ENCODE measurements at regions not wholly inside any gene's neighbourhood (a gene's known extent, or its start where the extent isn't known, plus 50 kb on each side); places are given as distances from the start of the nearest gene placed in this dataset.

DNA sequence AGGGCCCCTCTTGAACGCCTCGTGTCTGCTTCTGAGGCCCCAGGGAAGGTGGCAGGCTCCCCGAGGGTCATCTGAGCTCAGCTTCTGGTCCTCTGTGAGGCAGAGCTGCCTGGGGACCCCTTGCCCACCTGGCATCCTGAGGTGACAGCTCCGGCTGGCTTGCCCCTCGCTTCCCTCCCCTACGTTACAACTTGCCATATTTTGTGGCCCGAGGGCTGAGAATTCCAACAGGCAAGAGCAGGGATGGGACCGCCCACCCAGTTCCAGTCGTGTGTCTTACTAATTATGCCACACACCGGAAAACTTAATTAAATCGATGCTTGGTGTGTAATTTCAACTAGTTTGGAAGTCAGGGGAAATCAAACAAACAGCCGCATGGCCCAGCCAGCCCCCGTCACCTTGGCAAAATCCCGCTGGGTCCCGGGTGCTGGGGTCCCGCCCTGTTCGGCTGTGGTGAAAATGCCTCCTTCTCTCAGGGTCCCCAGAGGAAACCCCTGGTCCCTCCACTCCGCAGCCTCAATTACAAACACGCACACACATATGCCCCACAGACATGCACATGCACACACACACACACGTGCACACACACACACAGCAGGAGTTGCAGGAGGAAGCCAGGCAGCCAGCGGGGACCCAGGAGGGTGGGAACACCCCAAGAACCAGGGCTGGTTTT is 221.0 kb upstream of the IER5L start:
- H3K27me3 ChIP-seq (ENCODE audit: control insufficient read depth, insufficient read depth, low read length) = peaks cover 10% of the 10 kb centered on the region
- no peak overlapping the region for H3K9ac ChIP-seq (ENCODE audit: insufficient read depth, low read length)
- TF ChIP-seq EZH2 (IDR thresholded peaks at IDR 0.05; ENCODE audit: low read length, missing control alignments) = no peak
- no peak for TF ChIP-seq CTCF (conservative IDR thresholded peaks at IDR 0.05 in 1 of 2, IDR thresholded peaks at IDR 0.05 in 1 of 2; ENCODE audit: low read depth in 1 of 2, low read length in 2 of 2)
- no peak overlapping the region for H3K4me2 ChIP-seq (ENCODE audit: extremely low read depth, insufficient read depth, low read length)
- H3K4me1 ChIP-seq (ENCODE audit: control insufficient read depth, extremely low read depth, insufficient read depth, low read length) = peaks cover 2% of the 10 kb centered on the region
- H3K79me2 ChIP-seq (ENCODE audit: control insufficient read depth, insufficient read depth, low read length) = no peaks in the 10 kb centered on the region
- no peak overlapping the region for H3K4me3 ChIP-seq (replicated peaks in 1 of 4; ENCODE audit: control extremely low read depth in 1 of 4, insufficient read depth in 1 of 4, low read depth in 3 of 4, low read length in 4 of 4)
- H3K9me3 ChIP-seq (ENCODE audit: control insufficient read depth, insufficient read depth, low read depth, low read length) = no peaks in the 10 kb centered on the region
- DNase-seq (ENCODE audit: low read depth in 2 of 2) = no peak
- no peaks in the 10 kb centered on the region for H3K36me3 ChIP-seq (ENCODE audit: control insufficient read depth, insufficient read depth, low read length)
- no peak overlapping the region for H2AFZ ChIP-seq (ENCODE audit: low read length)
- H3K27ac ChIP-seq (ENCODE audit: insufficient read depth, low read length) = no peak overlapping the region
- no peaks in the 10 kb centered on the region for H4K20me1 ChIP-seq (ENCODE audit: control insufficient read depth, extremely low read depth, insufficient read depth, low read length)

DNA sequence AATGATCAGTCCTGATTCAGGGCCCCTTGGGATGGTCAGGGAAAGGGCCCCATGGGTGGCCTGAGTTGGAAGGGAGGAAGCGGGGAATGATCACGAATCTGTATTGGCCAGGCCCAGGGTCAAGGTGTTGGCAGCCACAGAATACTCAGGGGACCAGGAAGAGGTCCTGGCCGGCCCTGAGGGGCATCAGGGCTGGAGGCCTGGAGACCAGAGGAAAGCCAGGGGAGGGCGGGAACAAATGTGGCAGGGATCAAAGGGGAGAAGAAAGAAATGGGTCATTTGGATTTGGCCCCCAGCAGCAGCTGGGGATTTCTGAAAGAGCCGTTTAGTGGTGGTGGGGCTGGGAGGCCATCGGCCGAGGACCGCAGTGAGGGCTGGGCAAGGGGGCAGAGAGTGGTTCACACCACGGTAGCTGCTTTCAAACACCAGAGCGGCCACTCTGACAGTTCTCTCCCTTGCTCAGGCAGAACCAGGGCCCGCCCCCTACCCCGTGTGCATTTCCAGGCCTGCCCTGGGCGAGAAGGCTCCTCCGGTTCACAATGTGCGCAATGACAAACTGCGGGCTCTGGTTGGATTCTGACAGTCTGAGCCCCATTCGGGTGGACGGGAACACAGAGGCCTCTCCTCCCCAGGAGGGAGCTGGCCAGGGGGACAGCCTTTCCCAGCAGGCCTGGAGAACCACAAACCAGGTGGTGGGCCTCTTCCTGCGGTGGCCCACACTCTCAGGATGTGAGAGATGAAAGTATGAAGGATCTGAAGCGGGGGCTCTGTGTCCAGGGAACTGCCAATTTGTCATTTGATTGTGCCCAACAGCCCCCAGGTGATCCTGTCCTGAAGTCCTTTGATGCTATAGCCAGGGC is 220.3 kb upstream of the IER5L start:
- H3K79me2 ChIP-seq (ENCODE audit: control insufficient read depth, insufficient read depth, low read length) = no peaks in the 10 kb centered on the region
- no peak for DNase-seq (ENCODE audit: low read depth in 2 of 2)
- H3K4me1 ChIP-seq (ENCODE audit: control insufficient read depth, extremely low read depth, insufficient read depth, low read length) = peaks cover 2% of the 10 kb centered on the region
- no peaks in the 10 kb centered on the region for H4K20me1 ChIP-seq (ENCODE audit: control insufficient read depth, extremely low read depth, insufficient read depth, low read length)
- no peak overlapping the region for H3K27ac ChIP-seq (ENCODE audit: insufficient read depth, low read length)
- H3K4me2 ChIP-seq (ENCODE audit: extremely low read depth, insufficient read depth, low read length) = no peak overlapping the region
- H3K9ac ChIP-seq (ENCODE audit: insufficient read depth, low read length) = no peak overlapping the region
- H3K27me3 ChIP-seq (ENCODE audit: control insufficient read depth, insufficient read depth, low read length) = peaks cover 10% of the 10 kb centered on the region
- no peaks in the 10 kb centered on the region for H3K9me3 ChIP-seq (ENCODE audit: control insufficient read depth, insufficient read depth, low read depth, low read length)
- H3K36me3 ChIP-seq (ENCODE audit: control insufficient read depth, insufficient read depth, low read length) = no peaks in the 10 kb centered on the region
- no peak overlapping the region for H2AFZ ChIP-seq (ENCODE audit: low read length)
- no peak overlapping the region for H3K4me3 ChIP-seq (replicated peaks in 1 of 4; ENCODE audit: control extremely low read depth in 1 of 4, insufficient read depth in 1 of 4, low read depth in 3 of 4, low read length in 4 of 4)
- TF ChIP-seq CTCF (conservative IDR thresholded peaks at IDR 0.05 in 1 of 2, IDR thresholded peaks at IDR 0.05 in 1 of 2; ENCODE audit: low read depth in 1 of 2, low read length in 2 of 2) (no peak), EZH2 (IDR thresholded peaks at IDR 0.05; ENCODE audit: low read length, missing control alignments) (no peak)

DNA sequence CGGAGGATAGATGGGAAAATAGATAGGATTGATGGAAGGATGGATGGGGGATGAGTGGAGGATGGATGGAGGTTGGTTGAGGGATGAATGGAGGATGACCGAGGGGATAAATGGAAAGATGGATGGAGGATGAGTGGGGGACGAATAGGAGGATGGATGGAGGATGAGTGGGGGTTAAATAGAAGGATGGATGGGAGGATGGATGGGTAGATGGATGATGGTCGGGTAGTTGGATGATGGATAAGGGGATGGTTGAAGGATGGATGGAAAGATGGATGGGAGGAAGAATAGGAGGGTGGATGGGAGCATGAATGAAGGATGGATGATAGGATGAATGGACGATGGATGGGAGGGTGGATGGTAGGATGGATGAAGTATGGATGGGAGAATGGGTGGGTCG is 219.3 kb upstream of the IER5L start:
- Histone ChIP-seq H3K4me3 (replicated peaks in 1 of 4; ENCODE audit: control extremely low read depth in 1 of 4, insufficient read depth in 1 of 4, low read depth in 3 of 4, low read length in 4 of 4) (no peak overlapping the region), H3K4me2 (ENCODE audit: extremely low read depth, insufficient read depth, low read length) (no peak overlapping the region)

More for the DNA sequence above, 219.3 kb upstream of the IER5L start:
- DNase-seq (ENCODE audit: low read depth in 2 of 2) = no peak
- Histone ChIP-seq H3K27me3 (ENCODE audit: control insufficient read depth, insufficient read depth, low read length) (peaks cover 10% of the 10 kb centered on the region), H3K4me1 (ENCODE audit: control insufficient read depth, extremely low read depth, insufficient read depth, low read length) (peaks cover 1% of the 10 kb centered on the region), H3K9ac (ENCODE audit: insufficient read depth, low read length) (no peak overlapping the region), H3K27ac (ENCODE audit: insufficient read depth, low read length) (no peak overlapping the region), H4K20me1 (ENCODE audit: control insufficient read depth, extremely low read depth, insufficient read depth, low read length) (no peaks in the 10 kb centered on the region), H3K36me3 (ENCODE audit: control insufficient read depth, insufficient read depth, low read length) (no peaks in the 10 kb centered on the region), H3K79me2 (ENCODE audit: control insufficient read depth, insufficient read depth, low read length) (no peaks in the 10 kb centered on the region), H2AFZ (ENCODE audit: low read length) (no peak overlapping the region), H3K9me3 (ENCODE audit: control insufficient read depth, insufficient read depth, low read depth, low read length) (no peaks in the 10 kb centered on the region)
- TF ChIP-seq EZH2 (IDR thresholded peaks at IDR 0.05; ENCODE audit: low read length, missing control alignments) = no peak
- TF ChIP-seq CTCF (conservative IDR thresholded peaks at IDR 0.05 in 1 of 2, IDR thresholded peaks at IDR 0.05 in 1 of 2; ENCODE audit: low read depth in 1 of 2, low read length in 2 of 2) = no peak

Measured in fibroblast of lung (primary cell).